NCI-H748 treated with DMSO at 0.1 percent for 48 hours (cell line): ENCODE measurements at regions not wholly inside any gene's neighbourhood (a gene's known extent, or its start where the extent isn't known, plus 50 kb on each side); places are given as distances from the start of the nearest gene placed in this dataset.

Experiments used
- DNase-seq: peaks from one replicate; lab custom pipeline; 2025; lab: John Stamatoyannopoulos, UW

GRCh38 chr10:10311966-10312365 lies 705.7 kb upstream of the CELF2 start:
- DNase-seq: no peak

- DNase-seq: no peak
These were observed 704.4 kb upstream of the CELF2 start for GRCh38 chr10:10313149-10313835.

- no peak for DNase-seq
These were observed 703.0 kb upstream of the CELF2 start for GRCh38 chr10:10314626-10315025.

GRCh38 chr10:10315989-10316388 lies 701.7 kb upstream of the CELF2 start:
- DNase-seq: no peak

- no peak for DNase-seq
These were observed 700.5 kb upstream of the CELF2 start for GRCh38 chr10:10317151-10317550.

GRCh38 chr10:10318856-10319255 lies 698.8 kb upstream of the CELF2 start:
- no peak for DNase-seq

GRCh38 chr10:10320956-10321355 lies 696.7 kb upstream of the CELF2 start:
- DNase-seq: no peak

GRCh38 chr10:10326116-10326515 lies 691.6 kb upstream of the CELF2 start:
- no peak for DNase-seq

- no peak for DNase-seq
These were observed 689.7 kb upstream of the CELF2 start for GRCh38 chr10:10327934-10328333.

GRCh38 chr10:10330418-10330817 lies 687.3 kb upstream of the CELF2 start:
- no peak for DNase-seq

- no peak for DNase-seq
These were observed 684.9 kb upstream of the CELF2 start for GRCh38 chr10:10332786-10333185.

GRCh38 chr10:10333622-10334021 lies 684.0 kb upstream of the CELF2 start:
- no peak for DNase-seq

- no peak for DNase-seq
These were observed 679.3 kb upstream of the CELF2 start for GRCh38 chr10:10338339-10338738.

GRCh38 chr10:10346390-10347150 lies 671.1 kb upstream of the CELF2 start:
- no peak for DNase-seq

- DNase-seq: no peak
These were observed 667.6 kb upstream of the CELF2 start for GRCh38 chr10:10350050-10350449.

- DNase-seq: no peak
These were observed 666.2 kb upstream of the CELF2 start for GRCh38 chr10:10351451-10351850.

GRCh38 chr10:10353326-10353868 lies 664.3 kb upstream of the CELF2 start:
- no peak for DNase-seq

GRCh38 chr10:10359263-10359662 lies 658.4 kb upstream of the CELF2 start:
- DNase-seq: no peak

- DNase-seq: no peak
These were observed 656.3 kb upstream of the CELF2 start for GRCh38 chr10:10361301-10361885.

- DNase-seq: no peak
These were observed 654.9 kb upstream of the CELF2 start for GRCh38 chr10:10362800-10363199.

GRCh38 chr10:10363217-10363616 lies 654.5 kb upstream of the CELF2 start:
- DNase-seq: no peak

- no peak for DNase-seq
These were observed 652.8 kb upstream of the CELF2 start for GRCh38 chr10:10364902-10365301.

GRCh38 chr10:10365676-10366075 lies 652.0 kb upstream of the CELF2 start:
- no peak for DNase-seq
